Kidney (tissue), 13 donors: ENCODE measurements at regions not wholly inside any gene's neighbourhood (a gene's known extent, or its start where the extent isn't known, plus 50 kb on each side); places are given as distances from the start of the nearest gene placed in this dataset.
A peak's percentile ranks its signal among the peaks of the same experiment; 100 is the strongest.

ENCODE experiments used
- DNase-seq, 5 donors: peaks; one replicate each; pipeline ENCODE4 v3.0.0-alpha.2; 2013 to 2020
- FAIRE-seq: peaks from 2 replicates; lab custom pipeline; 2012; peaks lifted over from hg19 to GRCh38; lab: Jason Lieb, UNC
- H3K27ac ChIP-seq, 2 donors: one replicate each; pipeline ENCODE4 v1.7.0; 2013; ENCODE audit warnings: low read depth in 2 of 2, low read length in 2 of 2, inconsistent platforms in 1 of 2
- H3K27me3 ChIP-seq: one replicate; pipeline ENCODE4 v1.7.1; 2013; ENCODE audit warnings: low read length, inconsistent platforms; ENCODE audit not compliant: control insufficient read depth, insufficient read depth
- H3K36me3 ChIP-seq, 3 donors: one replicate each; pipeline versions ENCODE4 v1.7.0 to v1.7.1; 2013; ENCODE audit warnings: low read length in 3 of 3, control low read depth in 1 of 3, inconsistent platforms in 1 of 3; ENCODE audit not compliant: insufficient read depth in 3 of 3, control insufficient read depth in 2 of 3
- H3K4me1 ChIP-seq, 3 donors: one replicate each; pipeline versions ENCODE4 v1.7.0 to v1.7.1; 2013; ENCODE audit warnings: low read length in 3 of 3, inconsistent platforms in 1 of 3, low read depth in 1 of 3; ENCODE audit not compliant: control insufficient read depth in 2 of 3, insufficient read depth in 2 of 3
- H3K4me3 ChIP-seq, 3 donors: one replicate each; pipeline versions ENCODE4 v1.7.0 to v1.8.1; 2013; ENCODE audit warnings: low read length in 3 of 3, control low read depth in 1 of 3, inconsistent platforms in 1 of 3
- H3K9ac ChIP-seq, 3 donors: one replicate each; pipeline versions ENCODE4 v1.7.0 to v1.7.1; 2013; ENCODE audit warnings: low read length in 3 of 3, control low read depth in 1 of 3, inconsistent platforms in 1 of 3
- H3K9me3 ChIP-seq, 3 donors: one replicate each; pipeline versions ENCODE4 v1.7.0 to v1.7.1; 2013; ENCODE audit warnings: low read length in 3 of 3, control low read depth in 1 of 3, inconsistent platforms in 1 of 3; ENCODE audit not compliant: control insufficient read depth in 2 of 3, insufficient read depth in 1 of 3
- intact Hi-C: fragments of 100-400 bp; cut with DNase I; formaldehyde crosslinking; loops from one replicate; pipeline ENCODE4 v1.11.1; 2022
- TF ChIP-seq, protein P1 (sequence below): IDR thresholded peaks from 3 replicates; pipeline ENCODE4 v1.5.1; 2012; ENCODE audit warnings: mild to moderate bottlenecking, moderate library complexity, borderline replicate concordance; ENCODE audit not compliant: insufficient read depth; ENCODE audit errors: extremely low read depth
- donor health status: control.
- donor health status: control.
- donor health status: control.
- donor health status: control.
- donor health status: control.
- donor health status: DM: yes; HTN: yes; CAD: no.
- donor health status: Normal renal cell carcinoma (clear cell type).

DNA sequence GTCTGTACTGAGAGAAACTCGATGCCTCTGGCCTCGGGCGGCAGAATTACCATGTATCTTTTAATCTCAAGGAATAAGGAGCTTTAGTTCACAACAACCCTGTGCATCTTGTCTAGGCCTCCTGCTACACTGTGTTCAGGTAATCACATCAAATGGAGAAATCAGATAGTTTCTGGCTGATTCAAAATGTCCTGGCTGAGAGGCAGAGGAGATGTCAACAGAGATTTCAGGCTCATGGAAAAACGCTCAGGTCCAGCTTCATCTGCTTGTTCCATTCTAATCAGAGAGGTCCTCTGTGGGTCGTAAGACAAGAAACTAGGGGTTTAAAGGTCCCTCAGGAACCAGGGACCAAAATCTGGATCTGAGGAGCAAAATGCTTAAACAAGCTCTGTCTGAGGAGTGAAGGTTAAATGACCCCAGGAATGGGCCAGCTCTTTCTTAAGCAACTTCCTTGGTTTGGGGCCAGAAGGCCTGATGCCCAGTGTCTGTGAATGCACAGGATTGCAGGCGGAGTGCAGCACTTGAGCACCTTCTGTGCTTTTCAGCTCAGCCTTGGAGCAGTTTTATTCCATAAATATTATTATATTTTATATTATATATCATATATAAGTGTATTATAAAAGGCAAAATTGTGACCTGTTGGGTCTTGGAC is 170.2 kb upstream of the PRICKLE1 start:
- DNase-seq (no peak), FAIRE-seq (no peak)
- H3K27ac ChIP-seq: no peak overlapping the region
- no peaks in the 10 kb centered on the region for H3K27me3 ChIP-seq
- H3K9me3 ChIP-seq: no peaks in the 10 kb centered on the region
- H3K4me1 ChIP-seq: peaks cover 2 to 5% (median 3%) of the 10 kb centered on the region in 3 donors
- H3K9ac ChIP-seq: no peak overlapping the region
- intact Hi-C loops: no loop called here
- no peaks in the 10 kb centered on the region for H3K36me3 ChIP-seq
- no peak overlapping the region for H3K4me3 ChIP-seq
- TF ChIP-seq, protein P1, sequence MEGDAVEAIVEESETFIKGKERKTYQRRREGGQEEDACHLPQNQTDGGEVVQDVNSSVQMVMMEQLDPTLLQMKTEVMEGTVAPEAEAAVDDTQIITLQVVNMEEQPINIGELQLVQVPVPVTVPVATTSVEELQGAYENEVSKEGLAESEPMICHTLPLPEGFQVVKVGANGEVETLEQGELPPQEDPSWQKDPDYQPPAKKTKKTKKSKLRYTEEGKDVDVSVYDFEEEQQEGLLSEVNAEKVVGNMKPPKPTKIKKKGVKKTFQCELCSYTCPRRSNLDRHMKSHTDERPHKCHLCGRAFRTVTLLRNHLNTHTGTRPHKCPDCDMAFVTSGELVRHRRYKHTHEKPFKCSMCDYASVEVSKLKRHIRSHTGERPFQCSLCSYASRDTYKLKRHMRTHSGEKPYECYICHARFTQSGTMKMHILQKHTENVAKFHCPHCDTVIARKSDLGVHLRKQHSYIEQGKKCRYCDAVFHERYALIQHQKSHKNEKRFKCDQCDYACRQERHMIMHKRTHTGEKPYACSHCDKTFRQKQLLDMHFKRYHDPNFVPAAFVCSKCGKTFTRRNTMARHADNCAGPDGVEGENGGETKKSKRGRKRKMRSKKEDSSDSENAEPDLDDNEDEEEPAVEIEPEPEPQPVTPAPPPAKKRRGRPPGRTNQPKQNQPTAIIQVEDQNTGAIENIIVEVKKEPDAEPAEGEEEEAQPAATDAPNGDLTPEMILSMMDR: no peak

DNA sequence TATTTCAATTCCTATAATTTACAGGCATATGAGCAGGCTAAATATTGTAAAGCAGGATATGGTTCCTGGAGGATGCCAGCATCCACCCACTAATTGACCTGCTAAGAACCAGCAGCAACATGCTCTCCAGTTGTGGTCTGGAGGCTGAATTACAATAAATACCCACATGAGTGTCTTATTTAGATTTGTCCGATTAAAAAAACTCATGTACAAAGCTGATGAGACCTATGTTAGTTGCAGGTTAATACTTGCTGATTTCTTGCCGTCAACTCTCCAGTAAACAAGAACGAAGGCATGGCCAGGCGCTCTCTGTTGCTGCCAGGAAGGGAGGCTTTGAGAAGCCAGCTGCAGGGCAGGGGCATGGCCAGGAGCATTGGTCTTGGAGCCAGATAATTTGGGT is 169.3 kb upstream of the PRICKLE1 start:
- H3K9me3 ChIP-seq: no peaks in the 10 kb centered on the region
- no peak overlapping the region for H3K4me3 ChIP-seq
- peaks cover 2 to 5% (median 3%) of the 10 kb centered on the region in 3 donors for H3K4me1 ChIP-seq
- H3K27me3 ChIP-seq: no peaks in the 10 kb centered on the region
- DNase-seq (no peak), FAIRE-seq (no peak)
- TF ChIP-seq, protein P1: no peak
- H3K36me3 ChIP-seq: no peaks in the 10 kb centered on the region
- intact Hi-C loops: no loop called here
- no peak overlapping the region for H3K9ac ChIP-seq
- no peak overlapping the region for H3K27ac ChIP-seq

- TF ChIP-seq, protein P1: no peak
- Histone ChIP-seq H3K4me3 (no peak overlapping the region), H3K4me1 (peaks cover 2 to 5% (median 3%) of the 10 kb centered on the region in 3 donors), H3K36me3 (no peaks in the 10 kb centered on the region), H3K9ac (no peak overlapping the region), H3K27me3 (no peaks in the 10 kb centered on the region), H3K9me3 (no peaks in the 10 kb centered on the region), H3K27ac (no peak overlapping the region)
- FAIRE-seq: no peak
- peak in 2 of 5 donors; percentile 30 to 37 for DNase-seq
- intact Hi-C loops: no loop called here
Observed at GRCh38 chr12:42757624-42758119, 168.1 kb upstream of the PRICKLE1 start.
